ENCODE measurements at regions not wholly inside any gene's neighbourhood (a gene's known extent, or its start where the extent isn't known, plus 50 kb on each side); places are given as distances from the start of the nearest gene placed in this dataset.

GRCh38 chr15:31254431-31255175 is 72.0 kb upstream of the KLF13 start:
- H3K4me3 ChIP-seq (ENCODE audit: low read depth, low read length) = no peak overlapping the region
- no peak for TF ChIP-seq CTCF (IDR thresholded peaks at IDR 0.05; ENCODE audit: low read depth, low read length)

- H3K4me3 ChIP-seq (ENCODE audit: low read depth, low read length) = no peak overlapping the region
- no peak for TF ChIP-seq CTCF (IDR thresholded peaks at IDR 0.05; ENCODE audit: low read depth, low read length)
Measured at GRCh38 chr15:31255176-31255510, 71.5 kb upstream of the KLF13 start.

GRCh38 chr15:31255732-31256377 is 70.8 kb upstream of the KLF13 start:
- no peak overlapping the region for H3K4me3 ChIP-seq (ENCODE audit: low read depth, low read length)
- TF ChIP-seq CTCF (IDR thresholded peaks at IDR 0.05; ENCODE audit: low read depth, low read length) = no peak

GRCh38 chr15:31256378-31257265 is 70.0 kb upstream of the KLF13 start:
- TF ChIP-seq CTCF (IDR thresholded peaks at IDR 0.05; ENCODE audit: low read depth, low read length) = no peak
- no peak overlapping the region for H3K4me3 ChIP-seq (ENCODE audit: low read depth, low read length)

GRCh38 chr15:31257286-31257685 is 69.3 kb upstream of the KLF13 start:
- no peak overlapping the region for H3K4me3 ChIP-seq (ENCODE audit: low read depth, low read length)
- TF ChIP-seq CTCF (IDR thresholded peaks at IDR 0.05; ENCODE audit: low read depth, low read length) = no peak

GRCh38 chr15:31258260-31258659 is 68.4 kb upstream of the KLF13 start:
- TF ChIP-seq CTCF (IDR thresholded peaks at IDR 0.05; ENCODE audit: low read depth, low read length) = no peak
- no peak overlapping the region for H3K4me3 ChIP-seq (ENCODE audit: low read depth, low read length)
